Esophagus muscularis mucosa (tissue), 4 donors: ENCODE measurements at regions not wholly inside any gene's neighbourhood (a gene's known extent, or its start where the extent isn't known, plus 50 kb on each side); places are given as distances from the start of the nearest gene placed in this dataset.

Source experiments
- DNase-seq: peaks from one replicate; pipeline ENCODE4 v3.0.0-alpha.2; 2017; ENCODE audit errors: extremely low spot score
- H3K27ac ChIP-seq, 4 donors: fragments of 200-600 bp; sonication (generic); replicated peaks in 1 of 4; 1 replicate in 3 of 4; 2 replicates in 1 of 4; pipeline ENCODE4 v1.5.1; 2016 to 2019; ENCODE audit warnings: mild to moderate bottlenecking in 1 of 4
- H3K27me3 ChIP-seq, 4 donors: fragments of 200-600 bp; sonication (generic); one replicate each; pipeline versions ENCODE4 v1.5.1 to v1.6.0; 2016 to 2019
- H3K36me3 ChIP-seq, 4 donors: fragments of 200-600 bp; sonication (generic); one replicate each; pipeline ENCODE4 v1.5.1; 2016 to 2019
- H3K4me1 ChIP-seq, 4 donors: fragments of 200-600 bp; sonication (generic); one replicate each; pipeline ENCODE4 v1.5.1; 2016 to 2019
- H3K4me3 ChIP-seq, 4 donors: fragments of 200-600 bp; sonication (generic); 1 replicate in 2 of 4; 2 replicates in 2 of 4; pipeline ENCODE4 v1.5.1; 2016 to 2019; ENCODE audit warnings: mild to moderate bottlenecking in 4 of 4, moderate library complexity in 1 of 4
- H3K9me3 ChIP-seq, 4 donors: fragments of 200-600 bp; sonication (generic); 1 replicate in 3 of 4; 2 replicates in 1 of 4; pipeline ENCODE4 v1.5.1; 2016 to 2019
- EP300 ChIP-seq: sonication (generic); formaldehyde crosslinking; IDR thresholded peaks from one replicate; pipeline ENCODE4 v1.6.1; 2017; ENCODE audit warnings: antibody characterized with exemption
- POLR2A ChIP-seq: fragments of 450-650 bp; IDR thresholded peaks from one replicate; pipeline ENCODE4 v1.6.1; 2017; ENCODE audit warnings: antibody characterized with exemption, moderate library complexity, mild to moderate bottlenecking, low read depth
- POLR2AphosphoS5 ChIP-seq, 2 donors: sonication (generic); formaldehyde crosslinking; IDR thresholded peaks; one replicate each; pipeline ENCODE4 v1.6.1; 2017; ENCODE audit warnings: antibody characterized with exemption in 2 of 2
- WGBS: methylation state at CpG from one replicate; pipeline ENCODE4 v1.1.5; 2018; 5-methylcytosine and 5-hydroxymethylcytosine counted together
- intact Hi-C: fragments of 100-400 bp; cut with DNase I; formaldehyde crosslinking; loops from one replicate; pipeline ENCODE4 v1.15.1; 2023
- TF ChIP-seq, protein P1 (sequence below), 3 experiments: fragments of 200-600 bp in 2 of 3; fragments of 450-650 bp in 1 of 3; sonication (generic) in 2 of 3; IDR thresholded peaks; one replicate each; pipeline ENCODE4 v1.5.1; 2017 to 2019; ENCODE audit warnings: antibody characterized with exemption in 3 of 3, mild to moderate bottlenecking in 2 of 3, moderate library complexity in 1 of 3

DNA sequence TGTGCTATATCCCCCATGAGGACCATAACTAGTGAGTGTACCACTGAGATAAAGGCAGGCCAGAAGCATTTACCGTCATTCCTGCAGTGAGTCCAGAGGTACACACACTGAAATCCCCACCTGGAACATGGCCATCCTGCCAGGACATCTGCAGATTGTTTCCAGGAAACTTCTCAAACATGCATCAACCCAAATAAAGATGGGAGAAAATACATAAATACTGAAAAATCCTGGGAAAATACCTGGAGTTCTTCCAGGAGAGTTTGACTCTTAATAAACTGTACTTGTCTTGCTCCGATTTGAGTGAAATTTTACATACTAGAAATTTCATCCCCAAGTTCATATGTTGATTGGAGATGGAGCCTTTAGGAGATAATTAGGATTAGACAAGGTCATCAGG is 388.1 kb upstream of the KLHL29 start:
- Histone ChIP-seq H3K27ac (no peak overlapping the region), H3K27me3 (no peaks in the 10 kb centered on the region), H3K9me3 (no peaks in the 10 kb centered on the region), H3K4me3 (no peak overlapping the region), H3K36me3 (no peaks in the 10 kb centered on the region), H3K4me1 (no peaks in the 10 kb centered on the region)
- intact Hi-C loops, result no loop called here
- TF ChIP-seq POLR2A (no peak), POLR2AphosphoS5 (IDR thresholded peaks at IDR 0.05) (no peak), EP300 (no peak)
- TF ChIP-seq, protein P1, sequence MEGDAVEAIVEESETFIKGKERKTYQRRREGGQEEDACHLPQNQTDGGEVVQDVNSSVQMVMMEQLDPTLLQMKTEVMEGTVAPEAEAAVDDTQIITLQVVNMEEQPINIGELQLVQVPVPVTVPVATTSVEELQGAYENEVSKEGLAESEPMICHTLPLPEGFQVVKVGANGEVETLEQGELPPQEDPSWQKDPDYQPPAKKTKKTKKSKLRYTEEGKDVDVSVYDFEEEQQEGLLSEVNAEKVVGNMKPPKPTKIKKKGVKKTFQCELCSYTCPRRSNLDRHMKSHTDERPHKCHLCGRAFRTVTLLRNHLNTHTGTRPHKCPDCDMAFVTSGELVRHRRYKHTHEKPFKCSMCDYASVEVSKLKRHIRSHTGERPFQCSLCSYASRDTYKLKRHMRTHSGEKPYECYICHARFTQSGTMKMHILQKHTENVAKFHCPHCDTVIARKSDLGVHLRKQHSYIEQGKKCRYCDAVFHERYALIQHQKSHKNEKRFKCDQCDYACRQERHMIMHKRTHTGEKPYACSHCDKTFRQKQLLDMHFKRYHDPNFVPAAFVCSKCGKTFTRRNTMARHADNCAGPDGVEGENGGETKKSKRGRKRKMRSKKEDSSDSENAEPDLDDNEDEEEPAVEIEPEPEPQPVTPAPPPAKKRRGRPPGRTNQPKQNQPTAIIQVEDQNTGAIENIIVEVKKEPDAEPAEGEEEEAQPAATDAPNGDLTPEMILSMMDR (IDR thresholded peaks at IDR 0.05), result no peak
- DNase-seq, result no peak
- 58% methylated on average over 2 of the region's 2 CpGs for WGBS

DNA sequence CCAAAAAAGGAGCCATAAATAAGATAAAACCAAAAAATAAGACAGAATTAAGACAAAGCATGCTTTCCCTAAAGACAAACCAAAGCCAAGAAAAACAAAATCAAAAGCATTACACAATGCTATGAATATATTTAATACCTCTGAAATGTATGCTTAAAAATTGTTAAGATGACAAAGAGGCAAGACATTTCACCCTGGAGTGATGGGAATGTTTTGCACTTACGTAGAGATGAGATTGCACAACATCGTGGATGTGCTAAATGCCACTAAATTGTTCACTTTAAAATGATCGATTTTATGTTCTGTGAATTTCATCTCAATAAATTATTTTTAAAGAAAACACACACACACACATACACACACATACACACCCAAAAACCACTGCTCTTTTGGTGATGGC is 386.6 kb upstream of the KLHL29 start:
- no peak overlapping the region for H3K4me3 ChIP-seq
- TF ChIP-seq POLR2A (no peak), EP300 (no peak), POLR2AphosphoS5 (IDR thresholded peaks at IDR 0.05) (no peak)
- TF ChIP-seq, protein P1 (IDR thresholded peaks at IDR 0.05), result no peak
- no peak overlapping the region for H3K27ac ChIP-seq
- WGBS, result 90% methylated on average over 3 of the region's 3 CpGs
- intact Hi-C loops, result no loop called here
- no peaks in the 10 kb centered on the region for H3K36me3 ChIP-seq
- no peaks in the 10 kb centered on the region for H3K27me3 ChIP-seq
- DNase-seq, result no peak
- no peaks in the 10 kb centered on the region for H3K4me1 ChIP-seq
- H3K9me3 ChIP-seq, result no peaks in the 10 kb centered on the region

- intact Hi-C loops, result no loop called here
- no peak for DNase-seq
- Histone ChIP-seq H3K9me3 (no peaks in the 10 kb centered on the region), H3K27ac (no peak overlapping the region), H3K4me1 (no peaks in the 10 kb centered on the region), H3K4me3 (no peak overlapping the region), H3K27me3 (no peaks in the 10 kb centered on the region), H3K36me3 (no peaks in the 10 kb centered on the region)
- no peak for TF ChIP-seq POLR2AphosphoS5 (IDR thresholded peaks at IDR 0.05)
- TF ChIP-seq, protein P1 (IDR thresholded peaks at IDR 0.05), result no peak
- TF ChIP-seq EP300, result no peak
- TF ChIP-seq POLR2A, result no peak
- WGBS, result 78% methylated on average over 4 of the region's 4 CpGs
These were observed 385.0 kb upstream of the KLHL29 start for GRCh38 chr2:22999951-23000350.

GRCh38 chr2:23002234-23002633 is 382.7 kb upstream of the KLHL29 start:
- H3K27me3 ChIP-seq, result no peaks in the 10 kb centered on the region
- H3K4me3 ChIP-seq, result no peak overlapping the region
- 95% methylated on average over 1 of the region's 1 CpG for WGBS
- no peaks in the 10 kb centered on the region for H3K9me3 ChIP-seq
- no peaks in the 10 kb centered on the region for H3K4me1 ChIP-seq
- H3K27ac ChIP-seq, result no peak overlapping the region
- TF ChIP-seq POLR2AphosphoS5 (IDR thresholded peaks at IDR 0.05) (no peak), EP300 (no peak), POLR2A (no peak)
- TF ChIP-seq, protein P1 (IDR thresholded peaks at IDR 0.05), result no peak
- intact Hi-C loops, result no loop called here
- H3K36me3 ChIP-seq, result no peaks in the 10 kb centered on the region
- no peak for DNase-seq

DNA sequence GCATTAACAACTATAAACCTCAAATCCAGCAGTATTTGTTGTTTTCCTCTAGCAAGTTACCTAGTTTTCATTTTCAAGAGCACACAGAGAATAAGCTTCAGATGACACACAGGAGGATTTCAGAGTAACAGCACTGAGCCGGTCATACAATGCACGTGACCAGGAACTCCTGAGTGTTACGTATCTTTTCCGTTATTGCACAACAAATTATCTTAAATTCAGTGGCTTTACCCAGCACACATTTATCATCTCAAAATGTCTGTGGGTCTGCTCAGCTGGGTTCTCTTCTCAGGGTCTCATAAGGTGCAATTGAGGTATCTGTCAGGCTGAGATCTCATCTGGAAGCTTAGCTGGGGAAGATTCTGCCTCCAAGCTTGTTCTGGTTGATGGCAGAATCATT is 379.5 kb upstream of the KLHL29 start:
- H3K27ac ChIP-seq, result no peak overlapping the region
- no peak overlapping the region for H3K4me3 ChIP-seq
- 80% methylated on average over 4 of the region's 4 CpGs for WGBS
- H3K36me3 ChIP-seq, result no peaks in the 10 kb centered on the region
- intact Hi-C loops, result no loop called here
- DNase-seq, result no peak
- H3K9me3 ChIP-seq, result no peaks in the 10 kb centered on the region
- no peak for TF ChIP-seq POLR2A
- TF ChIP-seq, protein P1 (IDR thresholded peaks at IDR 0.05), result no peak
- TF ChIP-seq EP300, result no peak
- no peak for TF ChIP-seq POLR2AphosphoS5 (IDR thresholded peaks at IDR 0.05)
- peaks cover 4 to 19% (median 16%) of the 10 kb centered on the region in 4 donors for H3K4me1 ChIP-seq
- no peaks in the 10 kb centered on the region for H3K27me3 ChIP-seq
